GM12878 (cell line): ENCODE measurements at regions not wholly inside any gene's neighbourhood (a gene's known extent, or its start where the extent isn't known, plus 50 kb on each side); places are given as distances from the start of the nearest gene placed in this dataset.

Experiments
- ATAC-seq: fragments of 200-7000 bp; cut with Tn5 transposase; 3 replicates; pipeline ENCODE4 v1.9.1; 2020; ENCODE audit warnings: mild to moderate bottlenecking, moderate library complexity
- BruUV-seq: library from RNA; stranded (reverse); fragments of 400-500 nt; replicated peaks from 2 replicates; lab custom pipeline; 2021; lab: Mats Ljungman, UMichigan
- CTCF ChIA-PET: fragments of 300-600 bp; sonication (Branson Sonifier 250); formaldehyde crosslinking; extraction: SDS; loops from one replicate; lab custom pipeline; 2021; ENCODE audit warnings: inconsistent platforms; lab: Yijun Ruan, JAX
- POLR2A ChIA-PET: fragments of 350-600 bp; formaldehyde crosslinking; extraction: SDS; loops from one replicate; lab custom pipeline; 2021; ENCODE audit warnings: inconsistent platforms; lab: Charles Lee
- RAD21 ChIA-PET: fragments of 300-600 bp; sonication (Branson Sonifier 250); formaldehyde crosslinking; loops from one replicate; lab custom pipeline; 2023; ENCODE audit warnings: antibody characterized with exemption; ENCODE audit not compliant: unreplicated experiment; lab: Charles Lee
- SMC1A ChIA-PET: fragments of 300-600 bp; sonication (Branson Sonifier 250); formaldehyde crosslinking; loops from one replicate; lab custom pipeline; 2023; ENCODE audit not compliant: unreplicated experiment, uncharacterized antibody; lab: Charles Lee
- DNase-seq: peaks from one replicate; pipeline ENCODE4 v3.0.0-alpha.2; 2011; ENCODE audit warnings: low read depth, low spot score
- FAIRE-seq: peaks from 3 replicates; lab custom pipeline; 2011; peaks lifted over from hg19 to GRCh38; lab: Jason Lieb, UNC
- H2AFZ ChIP-seq: 2 replicates; pipeline ENCODE4 v1.6.0; 2011; ENCODE audit warnings: low read depth, low read length, control low read depth; ENCODE audit not compliant: control insufficient read depth
- H3K27ac ChIP-seq: 2 replicates; pipeline ENCODE4 v1.5.1; 2011; ENCODE audit warnings: control low read depth; ENCODE audit not compliant: control insufficient read depth, insufficient read depth
- H3K27me3 ChIP-seq, 2 experiments: replicated peaks in 1 of 2; 2 replicates each; pipeline versions ENCODE4 v1.6.0 to v1.6.1; 2011; ENCODE audit warnings: low read length in 1 of 2; ENCODE audit not compliant: control insufficient read depth in 2 of 2, insufficient read depth in 2 of 2
- H3K36me3 ChIP-seq, 2 experiments: 2 replicates each; pipeline ENCODE4 v1.5.1; 2011; ENCODE audit warnings: low read length in 1 of 2; ENCODE audit not compliant: control insufficient read depth in 2 of 2, insufficient read depth in 2 of 2
- H3K4me1 ChIP-seq: 2 replicates; pipeline ENCODE4 v1.6.1; 2011; ENCODE audit warnings: mild to moderate bottlenecking, low read length, moderate library complexity, mixed read lengths; ENCODE audit not compliant: control insufficient read depth, insufficient read depth
- H3K4me2 ChIP-seq: 2 replicates; pipeline ENCODE4 v1.6.0; 2011; ENCODE audit warnings: control low read depth; ENCODE audit not compliant: control insufficient read depth, insufficient read depth
- H3K4me3 ChIP-seq: fragments of 200-600 bp; sonication (generic); 2 replicates; pipeline ENCODE4 v1.5.1; 2016
- H3K79me2 ChIP-seq: 2 replicates; pipeline ENCODE4 v1.6.0; 2011; ENCODE audit warnings: low read length; ENCODE audit not compliant: control insufficient read depth, insufficient read depth
- H3K9ac ChIP-seq: 2 replicates; pipeline ENCODE4 v1.8.0; 2011; ENCODE audit warnings: low read length, control low read depth, mixed read lengths; ENCODE audit not compliant: control insufficient read depth, insufficient read depth
- H3K9me3 ChIP-seq: replicated peaks from 3 replicates; pipeline ENCODE4 v1.5.1; 2011; ENCODE audit warnings: mild to moderate bottlenecking, low read length; ENCODE audit not compliant: control insufficient read depth, insufficient read depth
- H4K20me1 ChIP-seq: 2 replicates; pipeline ENCODE4 v1.6.0; 2011; ENCODE audit not compliant: control insufficient read depth, insufficient read depth
- BRCA1 ChIP-seq: IDR thresholded peaks from 2 replicates; pipeline ENCODE4 v1.6.1; 2011; ENCODE audit warnings: low read depth, low read length, improper control_type of control experiment
- CHD2 ChIP-seq: IDR thresholded peaks from 2 replicates; pipeline ENCODE4 v1.6.1; 2011; ENCODE audit warnings: low read depth, low read length, improper control_type of control experiment, borderline replicate concordance
- CHD4 ChIP-seq: fragments of 200-600 bp; sonication (generic); IDR thresholded peaks from 2 replicates; pipeline ENCODE4 v1.6.1; 2016; ENCODE audit warnings: mild to moderate bottlenecking
- FOXM1 ChIP-seq: IDR thresholded peaks from 2 replicates; pipeline ENCODE4 v1.6.1; 2012; ENCODE audit warnings: low read depth, mild to moderate bottlenecking, inconsistent platforms, low read length, moderate library complexity
- HDGF ChIP-seq: fragments of 450-650 bp; IDR thresholded peaks from 2 replicates; pipeline ENCODE4 v1.6.1; 2016; ENCODE audit warnings: antibody characterized with exemption
- LARP7 ChIP-seq: fragments of 450-650 bp; IDR thresholded peaks from 2 replicates; pipeline ENCODE4 v1.6.1; 2017; ENCODE audit warnings: mild to moderate bottlenecking
- POLR2A ChIP-seq: IDR thresholded peaks from 2 replicates; pipeline ENCODE4 v1.6.1; 2011; ENCODE audit warnings: low read depth, mild to moderate bottlenecking, low read length
- SIN3A ChIP-seq: IDR thresholded peaks from 2 replicates; pipeline ENCODE4 v1.6.1; 2012; ENCODE audit warnings: low read depth, low read length, improper control_type of control experiment
- TCF7 ChIP-seq: IDR thresholded peaks from 2 replicates; pipeline ENCODE4 v1.6.1; 2014; ENCODE audit warnings: antibody characterized with exemption, borderline replicate concordance
- WGBS: methylation state at CpG from one replicate; pipeline ENCODE4 v1.1.6; 2016; ENCODE audit warnings: low lambda C conversion rate; ENCODE audit not compliant: insufficient replicate concordance, insufficient coverage; ENCODE audit errors: missing lambda C conversion rate; 5-methylcytosine and 5-hydroxymethylcytosine counted together
- in situ Hi-C: fragments of 300-500 bp; cut with MboI; formaldehyde crosslinking; loops from 9 replicates; pipeline ENCODE4 v1.14.3; 2018; ENCODE audit warnings: mixed read lengths
- intact Hi-C: fragments of 100-400 bp; cut with micrococcal nuclease; formaldehyde crosslinking; loops from one replicate; pipeline ENCODE4 v1.14.2; 2022; ENCODE audit not compliant: unreplicated experiment
- TF ChIP-seq, protein P1 (sequence below): IDR thresholded peaks from 2 replicates; pipeline ENCODE4 v1.6.1; 2012; ENCODE audit warnings: low read depth, low read length, improper control_type of control experiment
- TF ChIP-seq, protein P2 (sequence below): fragments of 450-650 bp; IDR thresholded peaks from 2 replicates; pipeline ENCODE4 v1.6.1; 2016; ENCODE audit warnings: mild to moderate bottlenecking
- TF ChIP-seq, protein P3 (sequence below): IDR thresholded peaks from 2 replicates; pipeline ENCODE4 v1.6.1; 2012; ENCODE audit warnings: improper control_type of control experiment, low read depth, low read length; ENCODE audit not compliant: insufficient replicate concordance

GRCh38 chr14:53719536-53719935 lies 237.1 kb downstream of the BMP4 start:
- Histone ChIP-seq H4K20me1 (no peaks in the 10 kb centered on the region), H3K79me2 (no peaks in the 10 kb centered on the region), H3K36me3 (no peaks in the 10 kb centered on the region), H3K27ac (no peak overlapping the region)
- no peak for ATAC-seq
- WGBS = 24% methylated on average over 1 of the region's 1 CpG
- in situ Hi-C loops = no loop called here
- no peak for FAIRE-seq
- TF ChIP-seq CHD2 (no peak), FOXM1 (no peak), CHD4 (no peak), BRCA1 (no peak), HDGF (no peak)
- TF ChIP-seq, all 136 proteins: peak for 0
- BruUV-seq = no TSS peak
- no peak overlapping the region for H2AFZ ChIP-seq
- intact Hi-C loops = no loop called here
- ChIA-PET RAD21 (no interaction called here), SMC1A (no interaction called here), CTCF (no interaction called here), POLR2A (no interaction called here)
- H3K4me3 ChIP-seq = no peak overlapping the region
- no peaks in the 10 kb centered on the region for H3K4me1 ChIP-seq
- H3K9me3 ChIP-seq = no peaks in the 10 kb centered on the region
- H3K27me3 ChIP-seq = no peaks in the 10 kb centered on the region
- no peak overlapping the region for H3K4me2 ChIP-seq
- H3K9ac ChIP-seq = no peak overlapping the region
- no peak for DNase-seq

DNA sequence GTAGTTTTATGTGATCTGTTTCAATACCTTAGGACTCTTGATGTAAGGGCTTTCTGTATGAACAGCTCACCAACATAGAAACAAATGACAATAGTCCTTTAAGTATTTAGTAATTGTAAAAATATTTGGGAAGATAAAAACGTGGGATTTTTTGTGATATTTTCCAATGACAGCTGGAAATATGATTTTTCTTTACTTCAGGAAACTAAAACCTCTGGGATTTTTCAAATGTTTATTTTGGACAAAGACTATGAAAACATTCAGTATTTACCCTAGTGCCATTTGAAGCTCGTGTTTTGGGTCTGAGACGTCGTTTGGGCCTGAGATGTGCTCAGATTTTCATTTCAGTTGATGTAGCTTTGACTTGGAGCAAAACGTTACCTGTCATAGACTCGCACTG lies 240.0 kb downstream of the BMP4 start:
- ChIA-PET SMC1A (interaction anchor here (0.5 to 2.2 kb wide), 2 partner anchors 15 to 258 kb away, joined by 3 to 6 read pairs; no protein-coding TSS in a partner anchor), POLR2A (no interaction called here), RAD21 (no interaction called here), CTCF (interaction anchor here (0.5 to 1.0 kb wide), 2 partner anchors 9 to 960 kb away, joined by 3 read pairs; no protein-coding TSS in a partner anchor)
- BruUV-seq = no TSS peak
- ATAC-seq = no peak
- Histone ChIP-seq H3K4me2 (no peak overlapping the region), H3K79me2 (no peaks in the 10 kb centered on the region), H4K20me1 (no peaks in the 10 kb centered on the region), H3K4me1 (no peaks in the 10 kb centered on the region), H2AFZ (no peak overlapping the region), H3K36me3 (no peaks in the 10 kb centered on the region), H3K9ac (no peak overlapping the region), H3K27me3 (no peaks in the 10 kb centered on the region), H3K4me3 (no peak overlapping the region), H3K27ac (no peak overlapping the region), H3K9me3 (no peaks in the 10 kb centered on the region)
- intact Hi-C loops = no loop called here
- in situ Hi-C loops = no loop called here
- FAIRE-seq = no peak
- no peak for DNase-seq
- WGBS = 30% methylated on average over 6 of the region's 6 CpGs
- TF ChIP-seq POLR2A (no peak), SIN3A (no peak), LARP7 (no peak), TCF7 (no peak)
- TF ChIP-seq, protein P1, sequence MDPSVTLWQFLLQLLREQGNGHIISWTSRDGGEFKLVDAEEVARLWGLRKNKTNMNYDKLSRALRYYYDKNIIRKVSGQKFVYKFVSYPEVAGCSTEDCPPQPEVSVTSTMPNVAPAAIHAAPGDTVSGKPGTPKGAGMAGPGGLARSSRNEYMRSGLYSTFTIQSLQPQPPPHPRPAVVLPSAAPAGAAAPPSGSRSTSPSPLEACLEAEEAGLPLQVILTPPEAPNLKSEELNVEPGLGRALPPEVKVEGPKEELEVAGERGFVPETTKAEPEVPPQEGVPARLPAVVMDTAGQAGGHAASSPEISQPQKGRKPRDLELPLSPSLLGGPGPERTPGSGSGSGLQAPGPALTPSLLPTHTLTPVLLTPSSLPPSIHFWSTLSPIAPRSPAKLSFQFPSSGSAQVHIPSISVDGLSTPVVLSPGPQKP = no peak
- TF ChIP-seq, protein P2, sequence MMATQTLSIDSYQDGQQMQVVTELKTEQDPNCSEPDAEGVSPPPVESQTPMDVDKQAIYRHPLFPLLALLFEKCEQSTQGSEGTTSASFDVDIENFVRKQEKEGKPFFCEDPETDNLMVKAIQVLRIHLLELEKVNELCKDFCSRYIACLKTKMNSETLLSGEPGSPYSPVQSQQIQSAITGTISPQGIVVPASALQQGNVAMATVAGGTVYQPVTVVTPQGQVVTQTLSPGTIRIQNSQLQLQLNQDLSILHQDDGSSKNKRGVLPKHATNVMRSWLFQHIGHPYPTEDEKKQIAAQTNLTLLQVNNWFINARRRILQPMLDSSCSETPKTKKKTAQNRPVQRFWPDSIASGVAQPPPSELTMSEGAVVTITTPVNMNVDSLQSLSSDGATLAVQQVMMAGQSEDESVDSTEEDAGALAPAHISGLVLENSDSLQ = no peak
- TF ChIP-seq, protein P3, sequence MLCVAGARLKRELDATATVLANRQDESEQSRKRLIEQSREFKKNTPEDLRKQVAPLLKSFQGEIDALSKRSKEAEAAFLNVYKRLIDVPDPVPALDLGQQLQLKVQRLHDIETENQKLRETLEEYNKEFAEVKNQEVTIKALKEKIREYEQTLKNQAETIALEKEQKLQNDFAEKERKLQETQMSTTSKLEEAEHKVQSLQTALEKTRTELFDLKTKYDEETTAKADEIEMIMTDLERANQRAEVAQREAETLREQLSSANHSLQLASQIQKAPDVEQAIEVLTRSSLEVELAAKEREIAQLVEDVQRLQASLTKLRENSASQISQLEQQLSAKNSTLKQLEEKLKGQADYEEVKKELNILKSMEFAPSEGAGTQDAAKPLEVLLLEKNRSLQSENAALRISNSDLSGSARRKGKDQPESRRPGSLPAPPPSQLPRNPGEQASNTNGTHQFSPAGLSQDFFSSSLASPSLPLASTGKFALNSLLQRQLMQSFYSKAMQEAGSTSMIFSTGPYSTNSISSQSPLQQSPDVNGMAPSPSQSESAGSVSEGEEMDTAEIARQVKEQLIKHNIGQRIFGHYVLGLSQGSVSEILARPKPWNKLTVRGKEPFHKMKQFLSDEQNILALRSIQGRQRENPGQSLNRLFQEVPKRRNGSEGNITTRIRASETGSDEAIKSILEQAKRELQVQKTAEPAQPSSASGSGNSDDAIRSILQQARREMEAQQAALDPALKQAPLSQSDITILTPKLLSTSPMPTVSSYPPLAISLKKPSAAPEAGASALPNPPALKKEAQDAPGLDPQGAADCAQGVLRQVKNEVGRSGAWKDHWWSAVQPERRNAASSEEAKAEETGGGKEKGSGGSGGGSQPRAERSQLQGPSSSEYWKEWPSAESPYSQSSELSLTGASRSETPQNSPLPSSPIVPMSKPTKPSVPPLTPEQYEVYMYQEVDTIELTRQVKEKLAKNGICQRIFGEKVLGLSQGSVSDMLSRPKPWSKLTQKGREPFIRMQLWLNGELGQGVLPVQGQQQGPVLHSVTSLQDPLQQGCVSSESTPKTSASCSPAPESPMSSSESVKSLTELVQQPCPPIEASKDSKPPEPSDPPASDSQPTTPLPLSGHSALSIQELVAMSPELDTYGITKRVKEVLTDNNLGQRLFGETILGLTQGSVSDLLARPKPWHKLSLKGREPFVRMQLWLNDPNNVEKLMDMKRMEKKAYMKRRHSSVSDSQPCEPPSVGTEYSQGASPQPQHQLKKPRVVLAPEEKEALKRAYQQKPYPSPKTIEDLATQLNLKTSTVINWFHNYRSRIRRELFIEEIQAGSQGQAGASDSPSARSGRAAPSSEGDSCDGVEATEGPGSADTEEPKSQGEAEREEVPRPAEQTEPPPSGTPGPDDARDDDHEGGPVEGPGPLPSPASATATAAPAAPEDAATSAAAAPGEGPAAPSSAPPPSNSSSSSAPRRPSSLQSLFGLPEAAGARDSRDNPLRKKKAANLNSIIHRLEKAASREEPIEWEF = no peak
